IMR-90 (cell line): ENCODE measurements at regions not wholly inside any gene's neighbourhood (a gene's known extent, or its start where the extent isn't known, plus 50 kb on each side); places are given as distances from the start of the nearest gene placed in this dataset.

Experiments used
- ATAC-seq: fragments of 200-7000 bp; cut with Tn5 transposase; 2 replicates; pipeline ENCODE4 v1.9.1; 2020; ENCODE audit warnings: low read depth, mild to moderate bottlenecking, moderate library complexity
- BruUV-seq: library from RNA; stranded (reverse); fragments of 400-500 nt; replicated peaks from 2 replicates; lab custom pipeline; 2021; lab: Mats Ljungman, UMichigan
- CTCF ChIA-PET: fragments of 300-600 bp; formaldehyde crosslinking; extraction: SDS; loops from one replicate; lab custom pipeline; 2021; ENCODE audit warnings: antibody characterized with exemption; lab: Yijun Ruan, JAX
- POLR2A ChIA-PET: fragments of 300-600 bp; sonication (Branson Sonifier 250); formaldehyde crosslinking; loops from one replicate; lab custom pipeline; 2022; ENCODE audit warnings: antibody characterized with exemption; ENCODE audit not compliant: unreplicated experiment; lab: Charles Lee
- DNase-seq: peaks from one replicate; pipeline ENCODE4 v3.0.0; 2013
- H2AFZ ChIP-seq: replicated peaks from 2 replicates; pipeline ENCODE3; 2013; ENCODE audit warnings: low read length, mild to moderate bottlenecking; ENCODE audit not compliant: poor library complexity
- H2AK5ac ChIP-seq: 2 replicates; pipeline ENCODE4 v1.6.1; 2013; ENCODE audit warnings: low read depth, low read length, inconsistent platforms
- H2AK9ac ChIP-seq: replicated peaks from 2 replicates; pipeline ENCODE3; 2013; ENCODE audit warnings: mild to moderate bottlenecking, low read depth, low read length, moderate library complexity; ENCODE audit not compliant: poor library complexity
- H2BK120ac ChIP-seq: 2 replicates; pipeline ENCODE4 v1.6.1; 2013; ENCODE audit warnings: low read depth, low read length, inconsistent platforms
- H2BK15ac ChIP-seq: 3 replicates; pipeline ENCODE4 v1.6.1; 2013; ENCODE audit warnings: low read depth, low read length, inconsistent platforms
- H2BK20ac ChIP-seq: 2 replicates; pipeline ENCODE4 v1.6.1; 2013; ENCODE audit warnings: low read depth, mild to moderate bottlenecking, inconsistent platforms, low read length, moderate library complexity
- H2BK5ac ChIP-seq: 2 replicates; pipeline ENCODE4 v1.6.1; 2013; ENCODE audit warnings: mild to moderate bottlenecking, low read depth, low read length, inconsistent platforms; ENCODE audit not compliant: poor library complexity, severe bottlenecking
- H3K14ac ChIP-seq: replicated peaks from 2 replicates; pipeline ENCODE4 v1.6.1; 2013; ENCODE audit warnings: low read depth, low read length, inconsistent platforms
- H3K18ac ChIP-seq: 2 replicates; pipeline ENCODE4 v1.6.1; 2013; ENCODE audit warnings: low read depth, low read length, control low read depth
- H3K23ac ChIP-seq: 2 replicates; pipeline ENCODE4 v1.6.1; 2013; ENCODE audit warnings: low read depth, low read length, inconsistent platforms
- H3K27ac ChIP-seq: 2 replicates; pipeline ENCODE4 v1.5.1; 2013; ENCODE audit warnings: mild to moderate bottlenecking, control low read depth, low read length; ENCODE audit not compliant: insufficient read depth
- H3K27me3 ChIP-seq: 2 replicates; pipeline ENCODE4 v1.6.1; 2013; ENCODE audit warnings: low read length; ENCODE audit not compliant: control insufficient read depth, insufficient read depth
- H3K36me3 ChIP-seq: 2 replicates; pipeline ENCODE4 v1.6.1; 2013; ENCODE audit warnings: low read length, mixed read lengths; ENCODE audit not compliant: control insufficient read depth, insufficient read depth
- H3K4ac ChIP-seq: 2 replicates; pipeline ENCODE4 v1.6.1; 2013; ENCODE audit warnings: low read depth, low read length, inconsistent platforms
- H3K4me1 ChIP-seq: 2 replicates; pipeline ENCODE4 v1.6.1; 2013; ENCODE audit warnings: low read length, mixed read lengths; ENCODE audit not compliant: control insufficient read depth, insufficient read depth
- H3K4me2 ChIP-seq: 2 replicates; pipeline ENCODE4 v1.6.1; 2013; ENCODE audit warnings: low read depth, mild to moderate bottlenecking, control low read depth, low read length, moderate library complexity
- H3K4me3 ChIP-seq: 2 replicates; pipeline ENCODE4 v1.5.1; 2013; ENCODE audit warnings: low read depth, mild to moderate bottlenecking, control low read depth, low read length, moderate library complexity; ENCODE audit not compliant: insufficient read depth
- H3K56ac ChIP-seq: 2 replicates; pipeline ENCODE4 v1.6.1; 2013; ENCODE audit warnings: low read length, inconsistent platforms; ENCODE audit not compliant: insufficient read depth; ENCODE audit errors: extremely low read depth
- H3K79me1 ChIP-seq, 2 experiments: 2 replicates each; pipeline ENCODE4 v1.6.1; 2013; ENCODE audit warnings: low read length in 2 of 2, inconsistent platforms in 1 of 2, low read depth in 1 of 2
- H3K9ac ChIP-seq: 2 replicates; pipeline ENCODE4 v1.6.1; 2013; ENCODE audit warnings: low read depth, low read length, control low read depth
- H3K9me1 ChIP-seq: 2 replicates; pipeline ENCODE4 v1.6.1; 2013; ENCODE audit warnings: low read length, inconsistent platforms; ENCODE audit not compliant: insufficient read depth
- H3K9me3 ChIP-seq: 2 replicates; pipeline ENCODE4 v1.6.1; 2013; ENCODE audit warnings: low read length; ENCODE audit not compliant: control insufficient read depth, insufficient read depth
- H4K20me1 ChIP-seq: 2 replicates; pipeline ENCODE4 v1.6.1; 2013; ENCODE audit warnings: low read length, inconsistent platforms; ENCODE audit not compliant: insufficient read depth
- H4K5ac ChIP-seq: 2 replicates; pipeline ENCODE4 v1.6.1; 2013; ENCODE audit warnings: mild to moderate bottlenecking, low read depth, low read length, control low read depth
- H4K8ac ChIP-seq, 2 experiments: 2 replicates each; pipeline ENCODE4 v1.6.1; 2013; ENCODE audit warnings: low read depth in 2 of 2, low read length in 2 of 2, control low read depth in 1 of 2, inconsistent platforms in 1 of 2
- H4K91ac ChIP-seq: 2 replicates; pipeline ENCODE4 v1.6.1; 2013; ENCODE audit warnings: low read depth, low read length, inconsistent platforms; ENCODE audit not compliant: insufficient read depth
- BHLHE40 ChIP-seq: fragments of 150-350 bp; IDR thresholded peaks from 2 replicates; pipeline ENCODE4 v1.6.1; 2016; ENCODE audit warnings: mild to moderate bottlenecking, low read depth, low read length
- CEBPB ChIP-seq: IDR thresholded peaks from 2 replicates; pipeline ENCODE4 v1.6.1; 2012; ENCODE audit warnings: low read depth, low read length, improper control_type of control experiment
- CHD1 ChIP-seq: IDR thresholded peaks from 2 replicates; pipeline ENCODE4 v1.6.1; 2012; ENCODE audit warnings: low read depth, low read length, improper control_type of control experiment
- CTCF ChIP-seq: conservative IDR thresholded peaks from 2 replicates; pipeline ENCODE4 v1.5.1; 2012; ENCODE audit warnings: mild to moderate bottlenecking, low read depth, low read length, improper control_type of control experiment
- FOS ChIP-seq: fragments of 150-350 bp; IDR thresholded peaks from 2 replicates; pipeline ENCODE4 v1.6.1; 2016; ENCODE audit warnings: low read depth, low read length
- MAFK ChIP-seq: IDR thresholded peaks from 2 replicates; pipeline ENCODE4 v1.6.1; 2012; ENCODE audit warnings: low read depth, low read length, improper control_type of control experiment
- MAZ ChIP-seq: IDR thresholded peaks from 2 replicates; pipeline ENCODE4 v1.6.1; 2012; ENCODE audit warnings: low read depth, mild to moderate bottlenecking, low read length, improper control_type of control experiment, moderate library complexity, borderline replicate concordance
- MXI1 ChIP-seq: IDR thresholded peaks from 2 replicates; pipeline ENCODE4 v1.6.1; 2012; ENCODE audit warnings: low read depth, mild to moderate bottlenecking, low read length, moderate library complexity, borderline replicate concordance
- NFE2L2 ChIP-seq: fragments of 150-350 bp; IDR thresholded peaks from 2 replicates; pipeline ENCODE4 v1.6.1; 2016; ENCODE audit warnings: low read depth, mild to moderate bottlenecking, low read length
- POLR2A ChIP-seq: IDR thresholded peaks from 2 replicates; pipeline ENCODE4 v1.6.1; 2012; ENCODE audit warnings: mild to moderate bottlenecking, low read depth, low read length
- RAD21 ChIP-seq: IDR thresholded peaks from 2 replicates; pipeline ENCODE4 v1.6.1; 2012; ENCODE audit warnings: low read length, improper control_type of control experiment
- RCOR1 ChIP-seq: IDR thresholded peaks from 2 replicates; pipeline ENCODE4 v1.6.1; 2012; ENCODE audit warnings: mild to moderate bottlenecking, low read length, improper control_type of control experiment; ENCODE audit not compliant: insufficient replicate concordance
- RFX5 ChIP-seq: IDR thresholded peaks from 2 replicates; pipeline ENCODE4 v1.8.0; 2012; ENCODE audit warnings: low read depth, mild to moderate bottlenecking, low read length, moderate library complexity
- SMC3 ChIP-seq: fragments of 150-350 bp; IDR thresholded peaks from 2 replicates; pipeline ENCODE4 v1.6.1; 2016; ENCODE audit warnings: low read depth, mild to moderate bottlenecking, antibody characterized with exemption, low read length, moderate library complexity
- USF2 ChIP-seq: fragments of 150-350 bp; IDR thresholded peaks from 2 replicates; pipeline ENCODE4 v1.6.1; 2017; ENCODE audit warnings: mild to moderate bottlenecking, antibody characterized with exemption, low read length, low read depth
- WGBS, 2 experiments: methylation state at CpG; one replicate each; pipeline versions ENCODE4 v1.1.5 to v1.1.7; 2013; ENCODE audit warnings: missing lambda C conversion rate in 2 of 2; ENCODE audit not compliant: insufficient read length in 1 of 2; ENCODE audit errors: extremely low coverage in 2 of 2; 5-methylcytosine and 5-hydroxymethylcytosine counted together
- dilution Hi-C: fragments of 300-500 bp; cut with HindIII; formaldehyde crosslinking; loops from one replicate; pipeline ENCODE4 v1.14.3; 2018; ENCODE audit warnings: low sequenced_read_pairs; ENCODE audit not compliant: unreplicated experiment
- in situ Hi-C: fragments of 300-500 bp; cut with MboI; formaldehyde crosslinking; loops from 3 replicates; pipeline ENCODE4 v1.14.3; 2019; ENCODE audit warnings: low sequenced_read_pairs, inconsistent platforms, mixed read lengths
- intact Hi-C: fragments of 100-400 bp; cut with micrococcal nuclease; formaldehyde crosslinking; loops from 2 replicates; pipeline ENCODE4 v1.10.0; 2022
- TF ChIP-seq, protein P1 (sequence below): fragments of 150-350 bp; IDR thresholded peaks from 2 replicates; pipeline ENCODE4 v1.6.1; 2016; ENCODE audit warnings: low read depth, mild to moderate bottlenecking, low read length, moderate library complexity, borderline replicate concordance

DNA sequence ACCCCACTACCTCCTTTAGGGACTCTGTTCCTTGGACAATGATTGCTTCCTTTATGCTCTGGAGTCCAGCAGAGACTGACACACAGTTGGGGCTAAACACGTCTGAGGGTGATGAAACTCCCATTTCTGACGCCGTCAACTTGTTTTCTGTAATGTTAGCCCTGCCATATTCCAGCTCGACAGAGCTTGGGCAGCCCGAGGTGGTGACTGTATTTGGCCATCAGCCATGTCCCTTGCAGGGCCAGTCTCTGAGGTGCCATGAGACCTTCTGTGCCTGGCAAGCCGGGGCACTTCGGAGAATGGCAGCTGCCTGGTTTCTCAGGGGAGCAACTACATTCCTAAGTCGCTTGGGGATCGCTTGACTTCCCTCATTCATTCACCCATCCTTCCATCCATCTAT, 278.9 kb upstream of the TNRC6C start:
- Histone ChIP-seq H3K9ac (no peak overlapping the region), H4K91ac (no peak overlapping the region), H3K4ac (no peak overlapping the region), H3K4me1 (no peaks in the 10 kb centered on the region), H3K36me3 (no peaks in the 10 kb centered on the region), H4K5ac (no peak overlapping the region), H3K9me3 (no peaks in the 10 kb centered on the region), H4K20me1 (no peaks in the 10 kb centered on the region), H3K4me2 (no peak overlapping the region), H3K9me1 (no peaks in the 10 kb centered on the region), H2AK5ac (no peak overlapping the region), H2AK9ac (no peak overlapping the region), H3K27ac (no peak overlapping the region), H4K8ac (no peak overlapping the region), H3K79me1 (no peaks in the 10 kb centered on the region), H3K14ac (no peak overlapping the region), H3K18ac (no peak overlapping the region), H2BK15ac (no peak overlapping the region), H3K23ac (no peak overlapping the region), H3K56ac (no peak overlapping the region), H3K27me3 (peaks cover 47% of the 10 kb centered on the region), H2AFZ (no peak overlapping the region), H2BK120ac (no peak overlapping the region), H2BK5ac (no peak overlapping the region), H3K4me3 (no peak overlapping the region), H2BK20ac (no peak overlapping the region)
- ChIA-PET POLR2A (no interaction called here), CTCF (no interaction called here)
- no TSS peak for BruUV-seq
- intact Hi-C loops, result no loop called here
- DNase-seq, result no peak
- TF ChIP-seq BHLHE40, result no peak
- no peak for TF ChIP-seq MAZ
- TF ChIP-seq RFX5, result no peak
- no peak for TF ChIP-seq USF2
- TF ChIP-seq, protein P1, sequence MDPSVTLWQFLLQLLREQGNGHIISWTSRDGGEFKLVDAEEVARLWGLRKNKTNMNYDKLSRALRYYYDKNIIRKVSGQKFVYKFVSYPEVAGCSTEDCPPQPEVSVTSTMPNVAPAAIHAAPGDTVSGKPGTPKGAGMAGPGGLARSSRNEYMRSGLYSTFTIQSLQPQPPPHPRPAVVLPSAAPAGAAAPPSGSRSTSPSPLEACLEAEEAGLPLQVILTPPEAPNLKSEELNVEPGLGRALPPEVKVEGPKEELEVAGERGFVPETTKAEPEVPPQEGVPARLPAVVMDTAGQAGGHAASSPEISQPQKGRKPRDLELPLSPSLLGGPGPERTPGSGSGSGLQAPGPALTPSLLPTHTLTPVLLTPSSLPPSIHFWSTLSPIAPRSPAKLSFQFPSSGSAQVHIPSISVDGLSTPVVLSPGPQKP, result no peak
- TF ChIP-seq RCOR1, result no peak
- no peak for TF ChIP-seq NFE2L2
- no peak for TF ChIP-seq SMC3
- no peak for TF ChIP-seq FOS
- TF ChIP-seq CTCF, result no peak
- TF ChIP-seq CHD1, result no peak
- no peak for TF ChIP-seq POLR2A
- TF ChIP-seq RAD21, result no peak
- TF ChIP-seq CEBPB, result no peak
- TF ChIP-seq MXI1, result no peak
- TF ChIP-seq MAFK, result no peak
- ATAC-seq, result no peak
- in situ Hi-C loops, result no loop called here
- WGBS, 2 experiments, result 60% methylated on average over 5 of the region's 9 CpGs; no CpG with 5 or more reads in 1 of the 2 experiments
- dilution Hi-C loops, result no loop called here
